HG03460 (cell line): ENCODE measurements at regions not wholly inside any gene's neighbourhood (a gene's known extent, or its start where the extent isn't known, plus 50 kb on each side); places are given as distances from the start of the nearest gene placed in this dataset.
"Not testable (repeated sequence)": the region's sequence is repeated elsewhere in the genome, so short reads cannot be mapped to it uniquely, and the experiment has no call there.

Source experiments
- ATAC-seq: cut with Tn5 transposase; IDR thresholded peaks from one replicate; pipeline ENCODE4 v1.9.1; 2021; ENCODE audit not compliant: unreplicated experiment

- no peak for ATAC-seq
Measured at GRCh38 chr11:57871231-57871630, 109.6 kb downstream of the CTNND1 start.

GRCh38 chr11:57873196-57873911 is 111.8 kb downstream of the CTNND1 start:
- ATAC-seq = no peak

- no peak for ATAC-seq
Measured at GRCh38 chr11:57874981-57875380, 113.4 kb downstream of the CTNND1 start.

GRCh38 chr11:57881647-57882046 is 120.0 kb downstream of the CTNND1 start:
- ATAC-seq = no peak

- ATAC-seq = no peak
Measured at GRCh38 chr11:57883630-57884029, 122.0 kb downstream of the CTNND1 start.

- ATAC-seq = no peak
Measured at GRCh38 chr11:57885298-57886050, 123.9 kb downstream of the CTNND1 start.

- ATAC-seq = no peak
Measured at GRCh38 chr11:57888386-57888785, 126.8 kb downstream of the CTNND1 start.

GRCh38 chr11:57890521-57890920 is 128.9 kb downstream of the CTNND1 start:
- no peak for ATAC-seq

- ATAC-seq = not testable (repeated sequence)
Measured at GRCh38 chr11:57893200-57893599, 130.5 kb upstream of the OR9Q1 start.

GRCh38 chr11:57896361-57897145 is 127.1 kb upstream of the OR9Q1 start:
- ATAC-seq = no peak

- ATAC-seq = no peak
Measured at GRCh38 chr11:57899378-57899777, 124.3 kb upstream of the OR9Q1 start.

- ATAC-seq = no peak
Measured at GRCh38 chr11:57900320-57900719, 123.4 kb upstream of the OR9Q1 start.

GRCh38 chr11:57901278-57901677 is 122.4 kb upstream of the OR9Q1 start:
- ATAC-seq = no peak

GRCh38 chr11:57901756-57902155 is 121.9 kb upstream of the OR9Q1 start:
- ATAC-seq = no peak

GRCh38 chr11:57903011-57903410 is 120.7 kb upstream of the OR9Q1 start:
- ATAC-seq = no peak

- peak; percentile 76 for ATAC-seq
Measured at GRCh38 chr11:57903441-57904123, 120.1 kb upstream of the OR9Q1 start.

GRCh38 chr11:57904376-57904775 is 119.3 kb upstream of the OR9Q1 start:
- no peak for ATAC-seq

GRCh38 chr11:57905439-57905838 is 118.2 kb upstream of the OR9Q1 start:
- ATAC-seq = no peak

GRCh38 chr11:57908399-57908798 is 115.3 kb upstream of the OR9Q1 start:
- ATAC-seq = not testable (repeated sequence)

- not testable (repeated sequence) for ATAC-seq
Measured at GRCh38 chr11:57911522-57911921, 112.2 kb upstream of the OR9Q1 start.
